ENCODE measurements at regions not wholly inside any gene's neighbourhood (a gene's known extent, or its start where the extent isn't known, plus 50 kb on each side); places are given as distances from the start of the nearest gene placed in this dataset.

DNA sequence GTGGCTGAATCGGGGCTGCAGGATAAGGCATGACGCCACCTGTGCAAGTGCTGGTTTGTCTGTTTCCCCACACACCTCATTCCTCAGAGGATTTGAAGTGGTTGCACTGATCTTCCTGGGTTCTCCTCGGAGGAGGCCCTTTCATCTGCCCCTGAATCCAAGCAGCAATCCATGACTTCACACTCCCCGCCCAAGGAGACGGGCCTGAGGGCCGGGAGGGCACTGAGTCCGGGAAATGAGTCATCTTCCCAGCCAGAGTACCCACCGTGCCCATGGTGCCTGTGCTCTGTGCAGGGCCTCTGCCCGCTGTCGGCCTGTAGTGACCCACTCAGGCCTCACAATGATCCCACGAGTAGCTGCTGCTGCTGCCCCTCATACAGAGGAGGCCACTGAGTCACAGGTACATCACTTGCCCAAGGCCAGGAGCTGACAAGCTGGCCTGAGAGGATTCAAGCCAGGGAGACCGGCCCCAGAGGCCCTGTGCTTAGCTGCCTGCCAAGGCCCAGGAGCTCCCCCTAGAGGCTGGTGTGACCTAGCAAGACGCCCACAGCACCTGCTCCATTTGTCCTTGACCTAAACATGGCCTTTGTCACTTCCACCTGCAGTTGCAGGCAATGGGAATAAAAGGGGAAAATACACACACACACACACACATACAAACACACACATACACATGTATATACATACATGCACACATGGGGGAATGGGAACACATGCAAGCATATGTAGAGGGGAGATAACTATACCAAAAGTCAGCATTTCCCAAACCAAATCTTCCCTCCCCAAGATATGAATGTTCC lies 240.0 kb downstream of the C16orf95 start:
- TF ChIP-seq POLR2A (IDR thresholded peaks at IDR 0.05; ENCODE audit: low read depth, low read length) (no peak), TAF1 (IDR thresholded peaks at IDR 0.05; ENCODE audit: borderline replicate concordance, low read depth, low read length) (no peak), POLR2AphosphoS5 (IDR thresholded peaks at IDR 0.05; ENCODE audit: low read depth, low read length) (no peak)

All from GM12892 (cell line).